Central memory CD8-positive, alpha-beta T cell (primary cell): ENCODE measurements at regions not wholly inside any gene's neighbourhood (a gene's known extent, or its start where the extent isn't known, plus 50 kb on each side); places are given as distances from the start of the nearest gene placed in this dataset.

Experiments used
- ATAC-seq: fragments of 150-1000 bp; cut with Tn5 transposase; replicated peaks from 2 replicates; pipeline ENCODE4 v1.10.0; 2022; ENCODE audit warnings: mild to moderate bottlenecking, moderate FRiP score, moderate number of reproducible peaks; ENCODE audit not compliant: poor library complexity, severe bottlenecking; ENCODE audit errors: extremely low read depth
- DNase-seq, 2 donors: peaks; one replicate each; pipeline ENCODE4 v3.0.0; 2021; ENCODE audit warnings: low spot score in 2 of 2
- H3K27ac Mint-ChIP-seq: one replicate; pipeline ENCODE4 v1.8.0; 2022; ENCODE audit warnings: low read depth, mild to moderate bottlenecking, moderate library complexity, mixed read lengths
- H3K27me3 Mint-ChIP-seq: one replicate; pipeline ENCODE4 v1.8.0; 2022; ENCODE audit warnings: mixed read lengths
- H3K36me3 Mint-ChIP-seq: one replicate; pipeline ENCODE4 v1.8.0; 2022; ENCODE audit warnings: mild to moderate bottlenecking, moderate library complexity, mixed read lengths; ENCODE audit not compliant: insufficient read depth
- H3K4me1 Mint-ChIP-seq: one replicate; pipeline ENCODE4 v1.8.0; 2022; ENCODE audit warnings: mixed read lengths
- H3K4me3 Mint-ChIP-seq: one replicate; pipeline ENCODE4 v1.8.0; 2022; ENCODE audit warnings: mild to moderate bottlenecking, moderate library complexity, mixed read lengths
- H3K9me3 Mint-ChIP-seq: one replicate; pipeline ENCODE4 v1.8.0; 2022; ENCODE audit warnings: mixed read lengths

- Mint-ChIP-seq H3K27ac (no peak overlapping the region), H3K36me3 (no peaks in the 10 kb centered on the region), H3K4me3 (no peak overlapping the region), H3K27me3 (peaks cover 12% of the 10 kb centered on the region), H3K4me1 (peaks cover 11% of the 10 kb centered on the region), H3K9me3 (no peaks in the 10 kb centered on the region)
- ATAC-seq (no peak), DNase-seq (no peak)
Measured at GRCh38 chr13:44763615-44764301, 187.6 kb upstream of the TSC22D1 start.

DNA sequence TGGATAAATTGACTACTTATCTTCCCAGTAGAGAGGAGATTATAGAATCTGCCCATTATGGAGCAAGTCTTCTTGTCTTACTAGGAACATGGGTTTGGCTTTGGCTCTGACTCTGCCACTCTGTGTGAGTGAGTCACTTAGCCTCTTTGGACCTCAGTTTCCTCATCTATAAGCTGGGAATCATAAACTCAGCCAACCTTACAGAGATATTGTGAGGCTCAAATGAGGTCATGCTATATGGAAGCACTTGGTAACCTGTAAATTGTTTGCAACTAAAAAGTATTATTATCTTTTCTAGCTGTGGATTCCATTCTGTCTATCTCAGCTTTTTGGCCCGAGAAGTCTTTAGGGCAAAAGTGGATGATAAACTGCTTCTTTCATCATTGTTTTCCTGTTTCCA, 186.8 kb upstream of the TSC22D1 start:
- Mint-ChIP-seq H3K4me1 (peaks cover 3% of the 10 kb centered on the region), H3K27me3 (peaks cover 12% of the 10 kb centered on the region), H3K27ac (no peak overlapping the region), H3K36me3 (no peaks in the 10 kb centered on the region), H3K4me3 (no peak overlapping the region), H3K9me3 (no peaks in the 10 kb centered on the region)
- DNase-seq (no peak), ATAC-seq (no peak)

GRCh38 chr13:44760434-44760833, 184.3 kb upstream of the TSC22D1 start:
- ATAC-seq = no peak
- Mint-ChIP-seq H3K27ac (no peak overlapping the region), H3K4me3 (no peak overlapping the region), H3K9me3 (no peaks in the 10 kb centered on the region), H3K27me3 (peaks cover 12% of the 10 kb centered on the region), H3K36me3 (no peaks in the 10 kb centered on the region), H3K4me1 (no peaks in the 10 kb centered on the region)
- DNase-seq = no peak

DNA sequence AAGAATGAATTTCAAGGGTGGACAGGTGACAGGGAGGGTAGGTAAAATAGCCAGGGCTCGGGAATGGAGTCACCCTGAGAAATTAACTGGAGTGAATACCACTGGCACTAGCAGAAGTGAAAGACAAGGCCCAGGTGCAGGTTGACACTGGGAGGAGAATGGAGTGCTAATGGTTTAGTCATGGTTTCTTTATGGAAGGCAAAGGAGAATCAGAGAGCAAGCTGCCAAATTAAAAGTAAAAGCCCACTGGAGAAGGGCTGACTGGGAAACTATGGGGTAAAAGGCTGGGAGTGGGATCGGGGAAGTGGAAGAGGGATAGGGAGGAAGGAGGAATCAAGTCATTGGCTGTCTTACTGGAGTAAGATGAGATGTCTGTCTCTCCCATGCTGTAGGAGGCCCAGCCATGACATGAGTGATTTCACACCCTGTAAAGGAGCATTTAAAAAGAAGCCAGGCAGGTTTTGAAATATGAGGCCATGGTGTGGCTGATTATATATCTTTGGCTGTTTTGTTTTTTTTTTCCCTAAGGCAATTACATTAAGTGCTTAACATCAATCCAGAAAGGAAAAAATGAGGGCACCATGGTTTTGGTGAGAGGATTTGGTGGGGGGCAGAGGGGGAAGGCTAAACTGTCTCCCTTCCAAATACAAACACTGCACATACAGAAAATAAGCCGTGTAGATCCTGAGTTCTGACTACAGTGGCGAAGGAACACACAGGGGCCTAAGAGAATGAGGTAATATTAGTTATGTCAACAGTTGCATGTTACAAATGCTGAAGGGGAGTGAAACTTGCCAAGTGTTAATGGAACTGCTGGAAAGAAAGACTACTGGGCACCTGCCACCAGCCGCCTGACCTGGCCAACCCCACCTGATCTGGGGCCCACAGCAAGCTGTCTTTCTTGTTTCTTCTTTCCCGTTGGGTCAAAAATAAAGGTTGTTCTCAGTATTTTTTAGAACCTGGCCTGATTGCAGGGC, 183.5 kb upstream of the TSC22D1 start:
- H3K36me3 Mint-ChIP-seq = no peaks in the 10 kb centered on the region
- H3K4me3 Mint-ChIP-seq = no peak overlapping the region
- peaks cover 11% of the 10 kb centered on the region for H3K27me3 Mint-ChIP-seq
- H3K9me3 Mint-ChIP-seq = no peaks in the 10 kb centered on the region
- no peak overlapping the region for H3K27ac Mint-ChIP-seq
- H3K4me1 Mint-ChIP-seq = no peaks in the 10 kb centered on the region
- no peak for ATAC-seq
- DNase-seq = no peak

- Mint-ChIP-seq H3K4me1 (no peaks in the 10 kb centered on the region), H3K9me3 (no peaks in the 10 kb centered on the region), H3K36me3 (no peaks in the 10 kb centered on the region), H3K27me3 (peaks cover 3% of the 10 kb centered on the region), H3K27ac (no peak overlapping the region), H3K4me3 (no peak overlapping the region)
- no peak for ATAC-seq
- DNase-seq = no peak
Measured at GRCh38 chr13:44758630-44759383, 182.7 kb upstream of the TSC22D1 start.

DNA sequence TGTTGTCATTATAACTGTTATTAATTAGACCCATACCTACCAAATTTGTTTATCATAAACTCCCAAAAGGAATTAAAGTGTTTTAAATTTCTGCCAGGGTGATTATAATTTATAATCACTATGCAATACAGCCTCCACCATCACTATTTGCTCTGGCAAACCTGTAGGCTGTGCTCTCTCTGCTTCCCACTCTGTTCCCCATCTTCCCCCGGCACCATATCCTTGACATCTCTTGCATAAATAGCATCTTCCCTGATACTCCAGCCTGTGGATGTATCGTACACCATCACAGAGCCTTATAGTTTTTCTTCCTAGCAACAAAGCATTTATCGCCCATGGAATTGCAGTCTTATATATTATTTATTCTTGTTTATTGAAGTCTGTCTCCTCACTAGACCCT, 181.5 kb upstream of the TSC22D1 start:
- no peaks in the 10 kb centered on the region for H3K4me1 Mint-ChIP-seq
- no peaks in the 10 kb centered on the region for H3K9me3 Mint-ChIP-seq
- no peak overlapping the region for H3K4me3 Mint-ChIP-seq
- DNase-seq (no peak), ATAC-seq (no peak)
- H3K36me3 Mint-ChIP-seq = no peaks in the 10 kb centered on the region
- no peak overlapping the region for H3K27ac Mint-ChIP-seq
- no peaks in the 10 kb centered on the region for H3K27me3 Mint-ChIP-seq

DNA sequence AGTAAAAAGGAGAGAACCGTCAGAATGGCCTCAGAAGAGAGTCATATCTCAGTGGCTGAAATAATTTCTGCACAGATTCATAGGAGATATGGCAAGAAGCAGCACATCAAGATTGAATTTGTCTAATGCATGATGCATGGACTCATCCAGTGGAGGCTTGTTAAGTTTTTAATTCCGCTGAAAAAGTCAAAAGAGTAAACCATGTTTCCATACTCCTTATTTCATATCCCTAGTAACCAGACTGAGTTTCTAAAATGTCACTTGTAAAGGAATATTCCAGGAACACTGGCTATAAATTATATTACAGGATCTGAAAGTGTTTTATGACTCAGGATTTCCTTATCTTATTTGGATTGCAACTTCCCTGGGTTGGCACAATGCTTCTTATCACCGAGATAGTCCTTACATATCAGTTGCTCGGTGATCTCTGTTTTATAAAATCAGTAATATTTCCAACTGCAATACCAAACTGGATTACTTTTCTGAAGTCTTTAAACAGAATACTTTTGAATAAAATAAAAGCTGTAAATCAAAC, 180.2 kb upstream of the TSC22D1 start:
- Mint-ChIP-seq H3K27ac (no peak overlapping the region), H3K36me3 (no peaks in the 10 kb centered on the region), H3K4me3 (no peak overlapping the region), H3K4me1 (no peaks in the 10 kb centered on the region), H3K27me3 (no peaks in the 10 kb centered on the region), H3K9me3 (no peaks in the 10 kb centered on the region)
- ATAC-seq = no peak
- DNase-seq = no peak

DNA sequence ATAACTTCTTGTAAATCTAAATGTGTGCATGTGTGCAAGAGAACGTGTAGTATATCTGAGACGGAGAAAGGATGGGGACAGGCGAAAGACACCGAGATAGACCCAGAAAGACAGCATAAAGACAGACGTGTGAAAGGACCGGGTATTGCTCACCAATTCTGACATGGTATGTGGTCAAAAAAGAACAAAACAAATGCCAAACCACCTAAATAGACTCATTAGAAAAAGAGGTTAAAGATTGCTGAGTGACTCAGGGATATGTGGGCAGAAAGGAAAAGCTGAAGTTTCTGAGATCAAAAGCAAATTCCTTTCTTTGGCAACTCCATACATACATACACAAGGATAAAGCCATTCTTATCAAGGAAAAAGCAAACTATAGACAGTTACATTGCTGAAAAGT, 179.7 kb upstream of the TSC22D1 start:
- no peaks in the 10 kb centered on the region for H3K36me3 Mint-ChIP-seq
- DNase-seq = no peak
- no peaks in the 10 kb centered on the region for H3K4me1 Mint-ChIP-seq
- H3K9me3 Mint-ChIP-seq = no peaks in the 10 kb centered on the region
- no peak overlapping the region for H3K27ac Mint-ChIP-seq
- H3K27me3 Mint-ChIP-seq = no peaks in the 10 kb centered on the region
- no peak for ATAC-seq
- H3K4me3 Mint-ChIP-seq = no peak overlapping the region

GRCh38 chr13:44752164-44752563, 176.0 kb upstream of the TSC22D1 start:
- DNase-seq (no peak), ATAC-seq (no peak)
- Mint-ChIP-seq H3K4me3 (no peak overlapping the region), H3K27ac (no peak overlapping the region), H3K4me1 (no peaks in the 10 kb centered on the region), H3K27me3 (peaks cover 7% of the 10 kb centered on the region), H3K9me3 (no peaks in the 10 kb centered on the region), H3K36me3 (no peaks in the 10 kb centered on the region)

DNA sequence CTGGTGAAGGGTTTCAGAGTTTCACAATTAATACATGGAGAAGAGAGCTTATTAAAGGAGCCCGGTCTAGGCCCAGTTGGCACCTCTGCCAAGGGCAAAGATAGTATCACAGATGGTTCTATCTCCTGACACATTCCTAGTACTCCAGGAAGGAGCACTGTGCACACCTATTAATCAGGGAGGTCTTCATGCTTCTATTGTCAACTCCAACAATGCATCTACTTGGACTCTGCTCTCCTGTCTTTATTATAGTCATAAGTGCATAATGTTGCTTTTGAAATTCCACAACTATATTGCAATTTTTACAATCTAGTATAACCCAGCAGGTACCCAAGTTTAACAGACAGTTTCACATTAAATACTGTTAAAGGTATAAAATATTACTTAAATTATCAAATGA, 174.5 kb upstream of the TSC22D1 start:
- DNase-seq (no peak), ATAC-seq (no peak)
- Mint-ChIP-seq H3K27me3 (peaks cover 17% of the 10 kb centered on the region), H3K9me3 (no peaks in the 10 kb centered on the region), H3K4me3 (no peak overlapping the region), H3K36me3 (no peaks in the 10 kb centered on the region), H3K4me1 (no peaks in the 10 kb centered on the region), H3K27ac (no peak overlapping the region)

DNA sequence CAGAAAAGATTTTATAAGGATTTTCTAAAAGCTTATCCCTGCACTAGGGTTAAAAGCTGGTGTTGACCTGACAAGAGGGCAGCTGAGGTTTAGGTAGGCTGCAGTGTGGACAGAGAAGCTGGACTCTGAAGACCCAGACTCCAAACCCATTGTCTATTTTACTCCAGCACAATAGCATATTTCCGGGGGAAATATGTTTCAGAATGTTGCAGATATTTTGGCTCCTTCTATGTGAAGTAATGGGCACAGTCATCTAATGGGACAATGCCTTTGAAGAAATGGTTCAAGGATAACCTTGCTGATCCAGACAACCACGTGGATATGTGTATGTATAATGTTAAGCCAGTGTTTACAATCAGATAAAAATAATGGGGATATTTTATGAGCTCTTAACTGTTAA, 173.8 kb upstream of the TSC22D1 start:
- Mint-ChIP-seq H3K27me3 (peaks cover 24% of the 10 kb centered on the region), H3K36me3 (no peaks in the 10 kb centered on the region), H3K4me3 (no peak overlapping the region), H3K27ac (no peak overlapping the region), H3K9me3 (no peaks in the 10 kb centered on the region), H3K4me1 (no peaks in the 10 kb centered on the region)
- ATAC-seq (no peak), DNase-seq (no peak)

GRCh38 chr13:44748439-44748838, 172.3 kb upstream of the TSC22D1 start:
- Mint-ChIP-seq H3K9me3 (no peaks in the 10 kb centered on the region), H3K4me3 (no peak overlapping the region), H3K27ac (no peak overlapping the region), H3K4me1 (no peaks in the 10 kb centered on the region), H3K27me3 (peaks cover 30% of the 10 kb centered on the region), H3K36me3 (no peaks in the 10 kb centered on the region)
- DNase-seq (no peak), ATAC-seq (no peak)
